CD14-positive monocyte (primary cell): ENCODE measurements at regions not wholly inside any gene's neighbourhood (a gene's known extent, or its start where the extent isn't known, plus 50 kb on each side); places are given as distances from the start of the nearest gene placed in this dataset.

Experiments
- DNase-seq, 3 donors: peaks; one replicate each; pipeline ENCODE4 v3.0.0-alpha.2; 2011 to 2022
- H2AFZ ChIP-seq: 2 replicates; pipeline ENCODE4 v1.6.0; 2012; ENCODE audit warnings: mild to moderate bottlenecking, low read depth, low read length, inconsistent platforms; ENCODE audit not compliant: insufficient read depth, poor library complexity, severe bottlenecking
- H3K27ac ChIP-seq, 2 donors: 1 replicate in 1 of 2; 2 replicates in 1 of 2; pipeline ENCODE4 v1.5.1; 2012 to 2013; ENCODE audit warnings: low read length in 2 of 2, control low read depth in 1 of 2, inconsistent platforms in 1 of 2, low read depth in 1 of 2, mild to moderate bottlenecking in 1 of 2
- H3K27me3 ChIP-seq, 2 donors: one replicate each; pipeline versions ENCODE4 v1.6.0 to v1.6.1; 2011 to 2013; ENCODE audit warnings: low read length in 2 of 2; ENCODE audit not compliant: control insufficient read depth in 2 of 2, insufficient read depth in 2 of 2
- H3K36me3 ChIP-seq, 2 donors: replicated peaks in 1 of 2; 1 replicate in 1 of 2; 2 replicates in 1 of 2; pipeline versions ENCODE4 v1.5.1 to v1.6.1; 2012 to 2013; ENCODE audit warnings: low read length in 2 of 2, control low read depth in 1 of 2, inconsistent platforms in 1 of 2, mild to moderate bottlenecking in 1 of 2; ENCODE audit not compliant: insufficient read depth in 2 of 2, control insufficient read depth in 1 of 2
- H3K4me1 ChIP-seq, 2 donors: 1 replicate in 1 of 2; 2 replicates in 1 of 2; pipeline versions ENCODE4 v1.5.1 to v1.6.1; 2012 to 2013; ENCODE audit warnings: low read length in 2 of 2, control low read depth in 1 of 2, inconsistent platforms in 1 of 2, mild to moderate bottlenecking in 1 of 2, moderate library complexity in 1 of 2; ENCODE audit not compliant: insufficient read depth in 2 of 2, control insufficient read depth in 1 of 2
- H3K4me2 ChIP-seq: replicated peaks from 2 replicates; pipeline ENCODE3; 2012; ENCODE audit warnings: low read length, moderate library complexity, mild to moderate bottlenecking; ENCODE audit not compliant: poor library complexity, severe bottlenecking; ENCODE audit errors: extremely low read depth
- H3K4me3 ChIP-seq, 3 experiments: fragments of 200-600 bp in 1 of 3; sonication (generic) in 1 of 3; replicated peaks in 1 of 3; 1 replicate in 2 of 3; 2 replicates in 1 of 3; pipeline ENCODE4 v1.5.1; 2011 to 2013; ENCODE audit warnings: low read length in 3 of 3, mild to moderate bottlenecking in 3 of 3, control low read depth in 2 of 3, low read depth in 2 of 3, inconsistent platforms in 1 of 3, moderate library complexity in 1 of 3
- H3K79me2 ChIP-seq: 2 replicates; pipeline ENCODE4 v1.6.0; 2012; ENCODE audit warnings: mild to moderate bottlenecking, control low read depth, inconsistent platforms, low read length, moderate library complexity; ENCODE audit not compliant: insufficient read depth
- H3K9ac ChIP-seq: 2 replicates; pipeline ENCODE4 v1.6.0; 2017; ENCODE audit warnings: low read length, mild to moderate bottlenecking; ENCODE audit not compliant: insufficient read depth, poor library complexity, severe bottlenecking
- H3K9me3 ChIP-seq, 2 donors: replicated peaks in 1 of 2; 1 replicate in 1 of 2; 2 replicates in 1 of 2; pipeline versions ENCODE4 v1.5.1 to v1.6.1; 2012 to 2013; ENCODE audit warnings: low read length in 2 of 2, control low read depth in 1 of 2; ENCODE audit not compliant: control insufficient read depth in 1 of 2, insufficient read depth in 1 of 2
- H4K20me1 ChIP-seq: 2 replicates; pipeline ENCODE4 v1.6.0; 2012; ENCODE audit warnings: mild to moderate bottlenecking, low read length, control low read depth, moderate library complexity; ENCODE audit not compliant: insufficient read depth
- H3K27ac Mint-ChIP-seq, 7 donors: one replicate each; pipeline ENCODE4 v1.8.0; 2020; ENCODE audit warnings: mild to moderate bottlenecking in 7 of 7, mixed read lengths in 7 of 7, moderate library complexity in 6 of 7, inconsistent platforms in 2 of 7
- H3K27me3 Mint-ChIP-seq, 3 donors: one replicate each; pipeline ENCODE4 v1.8.0; 2021 to 2022; ENCODE audit warnings: low read depth in 3 of 3, mild to moderate bottlenecking in 3 of 3, mixed read lengths in 3 of 3, moderate library complexity in 3 of 3, inconsistent platforms in 1 of 3
- H3K36me3 Mint-ChIP-seq, 2 donors: one replicate each; pipeline ENCODE4 v1.8.0; 2020; ENCODE audit warnings: mixed read lengths in 2 of 2, inconsistent platforms in 1 of 2, mild to moderate bottlenecking in 1 of 2
- H3K4me1 Mint-ChIP-seq: one replicate; pipeline ENCODE4 v1.8.0; 2020; ENCODE audit warnings: mild to moderate bottlenecking, mixed read lengths
- H3K4me3 Mint-ChIP-seq, 2 donors: one replicate each; pipeline ENCODE4 v1.8.0; 2020; ENCODE audit warnings: mild to moderate bottlenecking in 2 of 2, mixed read lengths in 2 of 2, moderate library complexity in 1 of 2
- H3K9me3 Mint-ChIP-seq, 7 donors: one replicate each; pipeline ENCODE4 v1.8.0; 2020 to 2022; ENCODE audit warnings: mixed read lengths in 7 of 7, mild to moderate bottlenecking in 6 of 7, moderate library complexity in 6 of 7, inconsistent platforms in 2 of 7
- WGBS: methylation state at CpG from one replicate; pipeline ENCODE4 v1.1.5; 2013; ENCODE audit warnings: missing lambda C conversion rate; ENCODE audit not compliant: insufficient coverage; 5-methylcytosine and 5-hydroxymethylcytosine counted together
- intact Hi-C, 2 donors: fragments of 100-400 bp; cut with micrococcal nuclease; formaldehyde crosslinking; loops; one replicate each; pipeline versions ENCODE4 v1.15.0 to v1.15.1; 2023
- TF ChIP-seq, protein P1 (sequence below): fragments of 200-600 bp; IDR thresholded peaks from one replicate; pipeline ENCODE4 v1.8.0; 2022; ENCODE audit warnings: antibody characterized with exemption, mild to moderate bottlenecking

DNA sequence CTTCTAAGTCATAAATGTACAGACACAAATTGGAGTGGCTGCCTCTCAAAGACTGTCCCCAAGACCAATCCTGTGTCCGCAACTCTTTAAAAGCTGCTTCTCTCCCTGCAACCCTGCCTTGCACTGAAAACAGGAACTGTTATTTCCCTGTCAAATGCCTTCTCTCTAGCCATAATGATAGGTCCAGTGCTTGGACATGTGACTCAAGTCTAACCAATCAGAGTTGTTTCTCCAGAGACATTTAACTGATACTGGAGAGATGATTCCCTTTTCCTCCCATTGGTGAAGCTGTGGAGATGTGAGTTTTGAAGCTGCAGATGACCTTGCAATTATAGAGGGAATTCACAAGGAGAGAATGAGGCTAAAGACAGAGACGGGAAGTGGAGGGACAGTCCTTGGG, 253.3 kb upstream of the CDH5 start:
- intact Hi-C loops = no loop called here
- Mint-ChIP-seq H3K4me3 (no peak overlapping the region), H3K36me3 (no peaks in the 10 kb centered on the region), H3K27ac (no peak overlapping the region), H3K27me3 (peaks cover 4 to 11% (median 7%) of the 10 kb centered on the region in 3 donors), H3K9me3 (peaks cover 0 to 11% (median 3%) of the 10 kb centered on the region in 7 donors), H3K4me1 (no peaks in the 10 kb centered on the region)
- Histone ChIP-seq H3K4me1 (no peaks in the 10 kb centered on the region), H3K36me3 (no peaks in the 10 kb centered on the region), H3K27me3 (peaks cover 0 to 4% of the 10 kb centered on the region in 2 donors), H4K20me1 (no peaks in the 10 kb centered on the region), H3K79me2 (no peaks in the 10 kb centered on the region), H3K27ac (no peak overlapping the region), H3K4me2 (no peak overlapping the region), H3K9me3 (no peaks in the 10 kb centered on the region), H3K4me3 (no peak overlapping the region), H3K9ac (no peak overlapping the region), H2AFZ (no peak overlapping the region)
- 100% methylated on average over 2 of the region's 2 CpGs for WGBS
- DNase-seq = peak in 2 of 3 donors; percentile 7 to 15
- TF ChIP-seq, protein P1, sequence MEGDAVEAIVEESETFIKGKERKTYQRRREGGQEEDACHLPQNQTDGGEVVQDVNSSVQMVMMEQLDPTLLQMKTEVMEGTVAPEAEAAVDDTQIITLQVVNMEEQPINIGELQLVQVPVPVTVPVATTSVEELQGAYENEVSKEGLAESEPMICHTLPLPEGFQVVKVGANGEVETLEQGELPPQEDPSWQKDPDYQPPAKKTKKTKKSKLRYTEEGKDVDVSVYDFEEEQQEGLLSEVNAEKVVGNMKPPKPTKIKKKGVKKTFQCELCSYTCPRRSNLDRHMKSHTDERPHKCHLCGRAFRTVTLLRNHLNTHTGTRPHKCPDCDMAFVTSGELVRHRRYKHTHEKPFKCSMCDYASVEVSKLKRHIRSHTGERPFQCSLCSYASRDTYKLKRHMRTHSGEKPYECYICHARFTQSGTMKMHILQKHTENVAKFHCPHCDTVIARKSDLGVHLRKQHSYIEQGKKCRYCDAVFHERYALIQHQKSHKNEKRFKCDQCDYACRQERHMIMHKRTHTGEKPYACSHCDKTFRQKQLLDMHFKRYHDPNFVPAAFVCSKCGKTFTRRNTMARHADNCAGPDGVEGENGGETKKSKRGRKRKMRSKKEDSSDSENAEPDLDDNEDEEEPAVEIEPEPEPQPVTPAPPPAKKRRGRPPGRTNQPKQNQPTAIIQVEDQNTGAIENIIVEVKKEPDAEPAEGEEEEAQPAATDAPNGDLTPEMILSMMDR = no peak

DNA sequence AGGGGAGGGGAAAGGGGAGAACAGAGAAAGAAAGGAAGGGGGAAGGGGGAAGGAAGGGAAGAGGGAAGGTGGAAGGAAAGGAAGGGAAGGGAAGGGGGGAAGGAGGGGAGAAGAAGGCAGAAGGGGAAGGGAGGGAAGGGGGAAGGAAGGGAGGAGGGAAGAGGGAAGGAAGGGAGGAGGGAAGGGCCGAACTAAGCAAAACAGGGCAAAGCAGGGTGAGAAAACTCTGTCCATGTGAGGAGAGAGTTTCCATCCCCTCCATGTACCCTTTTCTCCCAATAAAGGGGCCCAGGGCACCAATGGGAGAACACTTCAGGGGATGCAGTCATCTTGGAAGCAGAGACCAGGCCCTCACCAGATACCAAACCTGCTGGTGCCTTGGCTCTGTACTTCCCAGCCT, 256.8 kb upstream of the CDH5 start:
- DNase-seq = no peak
- H3K4me3 ChIP-seq = no peak overlapping the region
- intact Hi-C loops = no loop called here
- no peaks in the 10 kb centered on the region for H3K4me1 Mint-ChIP-seq
- H3K27me3 ChIP-seq = no peaks in the 10 kb centered on the region
- H3K27ac Mint-ChIP-seq = peak overlapping the region in 1 of 7 donors; percentile 43
- H3K9ac ChIP-seq = no peak overlapping the region
- WGBS = no CpG with 5 or more reads among the region's 1 CpG
- H3K36me3 Mint-ChIP-seq = no peaks in the 10 kb centered on the region
- H3K4me2 ChIP-seq = no peak overlapping the region
- H3K4me3 Mint-ChIP-seq = no peak overlapping the region
- H3K27ac ChIP-seq = no peak overlapping the region
- TF ChIP-seq, protein P1 = no peak
- no peaks in the 10 kb centered on the region for H4K20me1 ChIP-seq
- H3K9me3 ChIP-seq = no peaks in the 10 kb centered on the region
- H3K79me2 ChIP-seq = no peaks in the 10 kb centered on the region
- H3K36me3 ChIP-seq = no peaks in the 10 kb centered on the region
- peaks cover 5 to 9% (median 8%) of the 10 kb centered on the region in 3 donors for H3K27me3 Mint-ChIP-seq
- H3K4me1 ChIP-seq = no peaks in the 10 kb centered on the region
- peaks cover 0 to 17% (median 0%) of the 10 kb centered on the region in 7 donors for H3K9me3 Mint-ChIP-seq
- H2AFZ ChIP-seq = no peak overlapping the region
